ENCODE measurements at regions not wholly inside any gene's neighbourhood (a gene's known extent, or its start where the extent isn't known, plus 50 kb on each side); places are given as distances from the start of the nearest gene placed in this dataset.

- no TSS peak for BruUV-seq (replicated peaks)
- no peak for TF ChIP-seq RAD51 (IDR thresholded peaks at IDR 0.05; ENCODE audit: borderline replicate concordance)
- TF ChIP-seq CHD4 (IDR thresholded peaks at IDR 0.05; ENCODE audit: borderline replicate concordance, low read length), result no peak
- no peak for TF ChIP-seq TRIM22 (IDR thresholded peaks at IDR 0.05)
- TF ChIP-seq, protein P1, sequence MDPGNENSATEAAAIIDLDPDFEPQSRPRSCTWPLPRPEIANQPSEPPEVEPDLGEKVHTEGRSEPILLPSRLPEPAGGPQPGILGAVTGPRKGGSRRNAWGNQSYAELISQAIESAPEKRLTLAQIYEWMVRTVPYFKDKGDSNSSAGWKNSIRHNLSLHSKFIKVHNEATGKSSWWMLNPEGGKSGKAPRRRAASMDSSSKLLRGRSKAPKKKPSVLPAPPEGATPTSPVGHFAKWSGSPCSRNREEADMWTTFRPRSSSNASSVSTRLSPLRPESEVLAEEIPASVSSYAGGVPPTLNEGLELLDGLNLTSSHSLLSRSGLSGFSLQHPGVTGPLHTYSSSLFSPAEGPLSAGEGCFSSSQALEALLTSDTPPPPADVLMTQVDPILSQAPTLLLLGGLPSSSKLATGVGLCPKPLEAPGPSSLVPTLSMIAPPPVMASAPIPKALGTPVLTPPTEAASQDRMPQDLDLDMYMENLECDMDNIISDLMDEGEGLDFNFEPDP (CRISPR knock-in tag; conservative IDR thresholded peaks at IDR 0.05), result no peak
- TF ChIP-seq ZNF512B (CRISPR knock-in tag; IDR thresholded peaks at IDR 0.05; ENCODE audit: borderline replicate concordance), result no peak
- TF ChIP-seq FOXM1 (CRISPR knock-in tag; IDR thresholded peaks at IDR 0.05), result no peak
- no peak for TF ChIP-seq HMG20B (CRISPR knock-in tag; conservative IDR thresholded peaks at IDR 0.05)
- TF ChIP-seq ZNF616 (CRISPR knock-in tag; IDR thresholded peaks at IDR 0.05; ENCODE audit: low read depth), result no peak
- no peak for TF ChIP-seq YEATS2 (CRISPR knock-in tag; IDR thresholded peaks at IDR 0.05; ENCODE audit: borderline replicate concordance)
- no peak for TF ChIP-seq STAT5B (CRISPR knock-in tag; IDR thresholded peaks at IDR 0.05)
- TF ChIP-seq ISL2 (CRISPR knock-in tag; IDR thresholded peaks at IDR 0.05), result no peak
- no peak for TF ChIP-seq SOX5 (CRISPR knock-in tag; IDR thresholded peaks at IDR 0.05; ENCODE audit: borderline replicate concordance)
- TF ChIP-seq KDM5B (CRISPR knock-in tag; IDR thresholded peaks at IDR 0.05; ENCODE audit: borderline replicate concordance), result no peak
- Histone ChIP-seq H3K9ac (ENCODE audit: insufficient read depth, low read depth, low read length) (no peak overlapping the region), H3K36me3 (replicated peaks in 1 of 2; ENCODE audit: control insufficient read depth in 1 of 2, insufficient read depth in 2 of 2, low read length in 2 of 2) (no peaks in the 10 kb centered on the region), H3K4me1 (ENCODE audit: insufficient read depth, low read length) (peaks cover 14% of the 10 kb centered on the region), H3K79me2 (ENCODE audit: insufficient read depth, low read length) (no peaks in the 10 kb centered on the region), H2AFZ (ENCODE audit: low read length) (no peak overlapping the region), H3K4me3 (replicated peaks in 1 of 3; ENCODE audit: insufficient read depth in 1 of 3, low read depth in 2 of 3, low read length in 3 of 3) (no peak overlapping the region), H3K9me3 (ENCODE audit: low read length) (no peaks in the 10 kb centered on the region), H4K20me1 (ENCODE audit: insufficient read depth, low read length) (no peaks in the 10 kb centered on the region), H3K4me2 (ENCODE audit: low read depth, low read length) (no peak overlapping the region), H3K27me3 (ENCODE audit: control insufficient read depth in 1 of 2, insufficient read depth in 2 of 2, low read length in 2 of 2) (no peaks in the 10 kb centered on the region; a peak in 1 of 5 replicates), H3K27ac (ENCODE audit: extremely low read length, insufficient read depth, low read length) (no peak overlapping the region)
- intact Hi-C loops (cut with micrococcal nuclease; ENCODE audit: unreplicated experiment), result loop anchor here (5.0 to 10.0 kb wide), 3 partner anchors 99 to 457 kb away; partner anchors contain the start of gene GBA3
- ChIA-PET POLR2A (no interaction called here), CTCF (ENCODE audit: low intra/inter-chr PET ratio, low total read pairs) (no interaction called here)
- in situ Hi-C loops (cut with HindIII; ENCODE audit: extremely low pct_ligation_motif_present, low pct_unique_long_range_greater_than_20kb), result no loop called here
- ATAC-seq, result no peak
- WGBS (ENCODE audit: low lambda C conversion rate), result 23% methylated on average over 7 of the region's 7 CpGs
- FAIRE-seq, result no peak
- no peak for DNase-seq (ENCODE audit: low spot score)
These were observed 280.2 kb downstream of the ADGRA3 start for GRCh38 chr4:22235698-22236097.
